ENCODE measurements at regions not wholly inside any gene's neighbourhood (a gene's known extent, or its start where the extent isn't known, plus 50 kb on each side); places are given as distances from the start of the nearest gene placed in this dataset.

DNA sequence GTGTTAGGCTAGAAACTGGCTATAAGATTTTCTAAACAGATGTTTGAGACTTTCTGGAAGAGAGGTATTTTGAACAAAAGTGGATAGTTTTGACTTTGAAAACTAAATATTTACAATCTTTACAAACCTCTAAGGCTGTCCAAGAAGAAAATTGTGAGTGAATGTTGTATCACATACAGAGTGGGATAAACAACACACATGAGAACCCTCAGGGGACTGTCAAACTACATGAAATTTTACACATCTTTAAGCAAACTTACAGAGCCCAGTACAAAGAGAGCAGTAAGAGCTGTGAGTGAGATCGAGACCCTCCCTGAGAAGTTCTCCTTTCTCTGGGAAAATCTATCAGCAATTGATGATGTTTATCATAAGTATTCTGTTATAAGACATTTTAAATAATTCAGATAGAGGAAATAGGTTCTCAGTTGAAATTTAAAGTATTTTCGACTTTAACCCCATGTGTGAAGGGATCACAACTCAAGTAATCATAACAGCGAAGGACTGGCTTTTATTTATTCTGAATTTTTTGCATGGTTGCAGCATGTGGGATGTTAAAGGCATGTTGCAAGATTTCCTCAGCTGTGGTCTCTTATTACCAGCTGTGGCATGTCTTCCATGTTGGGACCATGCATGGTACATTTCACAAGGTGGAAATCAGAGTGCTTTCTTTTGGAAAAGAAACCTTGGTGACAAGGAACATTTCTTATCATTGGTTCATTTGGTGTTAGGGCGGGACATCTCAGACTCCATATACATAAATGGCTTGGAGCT, 264.0 kb upstream of the PRICKLE1 start:
- DNase-seq, result no peak

DNA sequence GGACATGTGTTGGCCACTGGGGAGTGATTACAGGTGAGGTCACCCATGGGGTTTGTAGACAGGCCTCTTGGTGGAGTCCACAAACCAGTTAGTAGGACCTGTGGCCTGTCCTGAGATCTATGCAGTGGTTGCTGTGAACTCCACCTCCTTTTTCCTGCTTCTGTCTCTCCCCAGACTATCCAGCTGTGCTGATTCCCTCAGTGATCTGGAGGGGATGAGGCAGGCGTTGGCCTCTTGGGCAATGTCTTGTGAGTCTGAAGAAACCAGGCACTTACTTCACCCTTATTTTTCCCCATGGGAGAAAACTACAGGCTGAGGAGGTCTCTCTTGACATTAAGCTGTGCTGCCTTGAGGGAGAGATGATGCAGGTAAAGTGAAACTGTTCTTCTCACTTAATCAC, 257.2 kb upstream of the PRICKLE1 start:
- no peak for DNase-seq

DNA sequence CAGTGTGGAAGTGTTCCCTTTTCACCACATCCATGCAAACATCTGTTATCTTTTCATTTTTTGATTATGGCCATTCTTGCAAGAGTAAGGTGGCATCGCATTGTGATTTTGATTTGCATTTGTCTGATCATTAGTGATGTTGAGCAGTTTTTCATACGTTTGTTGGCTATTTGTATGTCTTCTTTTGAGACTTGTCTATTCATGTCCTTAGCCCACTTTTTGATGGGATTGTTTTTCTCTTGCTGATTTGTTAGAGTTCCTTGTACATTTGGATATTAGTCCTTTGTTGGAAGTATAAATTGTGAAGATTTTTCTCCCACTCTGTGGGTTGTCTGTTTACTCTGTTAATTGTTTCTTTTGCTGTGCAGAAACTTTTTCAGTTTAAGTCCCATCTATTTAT, 244.5 kb upstream of the PRICKLE1 start:
- DNase-seq, result no peak

DNA sequence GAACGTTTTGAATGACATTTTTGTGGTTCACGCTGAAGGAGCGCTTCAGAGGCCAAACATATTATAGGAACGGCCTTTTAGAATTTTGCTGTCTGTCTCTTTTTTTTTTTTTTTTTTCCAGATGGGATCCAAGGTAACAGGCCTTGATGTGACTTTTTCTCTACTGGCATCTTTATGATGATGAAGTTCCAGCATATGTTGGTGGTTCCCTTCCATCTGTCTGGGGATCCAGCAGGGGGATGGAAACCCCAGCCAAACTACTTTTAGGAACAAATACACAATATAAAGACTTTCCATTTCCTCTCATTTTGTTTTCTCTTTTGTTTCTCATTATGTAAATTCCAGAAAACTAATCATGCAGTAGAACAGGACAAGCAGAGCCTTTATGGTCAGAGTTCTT, 239.3 kb upstream of the PRICKLE1 start:
- DNase-seq, result no peak

DNA sequence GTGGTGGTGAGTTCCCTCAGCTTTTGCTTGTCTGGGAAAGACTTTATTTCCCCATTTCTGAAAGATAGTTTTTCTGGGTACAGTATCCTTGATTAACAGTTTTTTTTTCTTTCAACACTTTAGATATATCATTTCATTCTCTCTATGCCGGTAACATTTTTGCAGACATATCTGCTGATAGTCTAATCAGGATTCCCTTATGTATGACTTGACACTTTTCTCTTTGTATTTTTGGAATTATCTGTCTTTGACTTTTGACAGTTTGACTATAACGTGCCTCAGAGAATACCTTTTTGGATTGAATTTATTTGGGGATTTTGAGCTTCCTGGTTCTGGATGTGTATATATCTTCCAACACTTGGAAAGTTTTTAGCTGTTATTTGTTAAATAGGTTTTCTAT, 234.8 kb upstream of the PRICKLE1 start:
- DNase-seq, result no peak

DNA sequence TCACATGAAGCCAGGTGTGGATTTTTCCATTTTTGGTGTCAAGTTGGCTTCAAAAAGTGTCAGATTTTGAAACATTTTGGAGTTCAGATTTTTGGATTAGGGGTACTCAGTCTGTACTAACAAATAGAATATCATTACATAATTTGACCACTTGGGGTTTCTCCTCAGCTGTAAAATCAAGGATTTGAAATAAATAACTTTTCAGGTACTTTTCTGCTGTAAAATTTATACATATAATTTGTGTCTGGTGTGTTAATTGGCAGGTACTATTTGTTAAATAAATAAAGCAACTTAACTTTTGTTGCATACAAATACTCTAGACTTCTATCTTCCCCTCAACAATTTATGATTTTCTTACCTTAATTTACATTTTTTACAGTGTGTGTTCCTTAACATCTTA, 234.1 kb upstream of the PRICKLE1 start:
- no peak for DNase-seq

DNA sequence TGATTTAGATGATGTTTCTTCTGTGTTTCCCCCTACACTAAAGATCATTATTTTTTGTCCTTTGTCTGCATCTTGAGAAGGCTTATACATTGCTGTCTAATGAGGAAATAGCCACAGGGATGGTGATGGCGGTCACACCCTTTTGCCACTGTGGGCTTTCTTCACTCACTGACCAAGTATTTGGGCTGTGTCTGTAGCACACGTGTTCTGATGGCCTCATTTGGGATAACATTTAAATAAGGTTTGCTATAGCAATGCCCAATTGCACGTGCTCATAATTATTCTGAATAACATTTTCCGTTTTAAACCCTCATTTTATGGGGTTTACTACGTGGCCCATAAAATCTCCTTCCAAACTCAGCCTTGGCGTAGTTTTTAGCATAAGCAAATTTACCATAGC, 230.3 kb upstream of the PRICKLE1 start:
- DNase-seq, result no peak

DNA sequence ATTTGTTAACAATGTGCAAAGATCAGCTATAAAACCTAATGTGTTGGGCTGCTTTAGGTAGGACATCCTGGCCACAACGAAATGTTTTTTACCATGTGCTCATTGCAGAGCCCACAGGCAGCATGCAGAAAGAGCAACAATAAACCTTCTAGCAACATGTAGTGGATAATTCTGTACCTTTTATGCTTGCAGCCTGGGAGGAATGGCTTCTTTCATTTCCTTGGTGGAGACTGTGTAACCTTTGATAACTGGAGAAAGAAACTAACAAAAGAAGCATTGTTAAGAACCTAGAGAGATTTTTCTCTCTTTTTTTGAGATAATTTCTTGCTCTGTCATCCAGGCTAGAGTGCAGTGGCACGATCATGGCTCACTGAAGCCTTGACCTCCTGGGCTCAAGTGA, 225.5 kb upstream of the PRICKLE1 start:
- DNase-seq, result no peak

DNA sequence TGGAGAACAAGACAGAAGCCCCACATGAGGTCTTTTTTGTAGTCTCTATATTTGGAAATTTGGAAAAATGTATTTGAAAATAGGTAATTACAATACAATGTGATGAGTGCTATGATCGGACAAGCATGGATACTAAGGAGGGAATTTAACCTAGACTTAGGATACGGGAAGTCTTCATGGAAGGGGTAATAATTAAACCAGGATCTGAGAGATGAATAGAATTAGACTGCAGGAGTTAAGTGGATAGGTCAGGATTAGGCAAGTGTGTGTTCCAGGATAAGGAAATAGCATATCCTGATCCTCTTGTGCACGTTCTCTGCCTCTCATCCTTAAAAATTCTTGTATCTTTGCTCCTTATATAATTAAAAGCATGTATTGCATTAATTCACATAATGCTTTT, 223.3 kb upstream of the PRICKLE1 start:
- DNase-seq, result no peak

DNA sequence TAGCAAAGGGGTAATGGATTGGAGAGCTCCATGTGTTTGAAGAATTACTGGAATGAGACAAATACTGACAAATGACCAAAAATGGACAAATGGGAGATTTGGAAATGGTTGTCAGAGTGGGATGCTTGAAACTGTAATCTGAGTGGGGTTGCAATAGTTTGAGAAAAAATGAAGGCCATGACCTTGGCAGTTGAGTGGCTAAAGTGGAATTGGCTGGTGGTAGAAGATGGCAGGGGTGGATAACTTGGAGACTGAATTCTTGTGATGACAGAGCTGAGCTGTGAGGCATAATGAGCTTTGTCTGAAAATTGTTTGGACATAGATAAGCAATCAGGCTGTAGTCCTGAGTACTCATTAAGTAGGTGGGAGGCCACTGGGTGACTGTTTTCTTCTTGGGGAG, 222.5 kb upstream of the PRICKLE1 start:
- no peak for DNase-seq

DNA sequence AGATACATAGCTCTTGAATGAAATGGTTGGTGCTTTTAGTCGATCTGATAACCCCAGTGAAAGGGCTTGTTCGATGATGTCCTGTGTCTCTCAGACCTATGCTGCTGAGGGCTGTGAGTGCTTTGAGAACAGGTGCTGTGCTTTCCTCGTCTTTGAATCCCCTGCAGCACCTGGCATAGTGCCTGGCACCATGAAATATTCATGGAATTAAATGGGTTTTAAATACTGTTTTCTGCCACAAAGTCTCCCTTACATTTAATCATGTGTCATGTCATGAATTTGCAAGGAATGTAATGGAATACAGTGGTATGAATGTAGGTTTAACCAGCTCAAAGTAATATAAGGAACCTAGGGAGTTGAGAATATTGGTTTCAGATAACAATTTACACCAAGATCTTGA, 220.5 kb upstream of the PRICKLE1 start:
- DNase-seq, result peak; percentile 32

DNA sequence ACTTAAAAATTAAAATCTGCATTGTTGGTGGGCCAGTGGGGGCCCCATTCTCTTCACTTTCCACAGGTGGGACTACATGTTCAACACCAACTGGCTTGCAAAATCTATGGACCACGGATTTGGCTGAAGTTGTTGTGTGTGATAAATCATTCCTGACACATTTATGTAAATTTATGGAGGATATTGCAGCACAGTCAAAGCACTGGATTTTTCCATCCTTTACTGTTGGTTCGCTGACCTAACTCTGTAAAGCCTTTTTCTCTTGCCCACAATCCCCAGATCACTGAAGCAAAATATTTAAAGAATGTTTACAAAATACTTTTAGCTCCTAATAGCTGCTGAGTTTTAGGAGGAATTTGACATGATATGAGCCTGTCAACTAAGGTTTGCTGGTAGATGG, 219.7 kb upstream of the PRICKLE1 start:
- peak; percentile 89 for DNase-seq

DNA sequence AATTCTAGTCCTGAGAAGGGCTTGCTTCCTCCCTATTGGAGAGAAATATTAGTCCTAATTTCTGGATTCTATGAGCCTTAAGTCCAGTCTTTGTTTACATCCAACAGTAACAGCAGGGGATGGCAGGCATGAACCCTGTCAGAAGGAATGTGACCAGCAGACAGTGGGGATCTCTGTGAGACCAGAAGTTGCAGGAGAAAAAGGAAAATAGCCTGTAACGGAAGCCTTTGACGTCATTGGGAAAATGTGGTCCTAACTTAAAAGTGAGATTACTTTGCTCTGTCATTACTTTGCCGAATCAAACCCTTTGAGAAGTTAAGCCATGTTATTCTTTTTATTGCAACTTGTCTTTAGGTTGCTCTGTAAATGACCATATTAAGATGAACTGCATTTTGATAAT, 218.2 kb upstream of the PRICKLE1 start:
- DNase-seq, result no peak

DNA sequence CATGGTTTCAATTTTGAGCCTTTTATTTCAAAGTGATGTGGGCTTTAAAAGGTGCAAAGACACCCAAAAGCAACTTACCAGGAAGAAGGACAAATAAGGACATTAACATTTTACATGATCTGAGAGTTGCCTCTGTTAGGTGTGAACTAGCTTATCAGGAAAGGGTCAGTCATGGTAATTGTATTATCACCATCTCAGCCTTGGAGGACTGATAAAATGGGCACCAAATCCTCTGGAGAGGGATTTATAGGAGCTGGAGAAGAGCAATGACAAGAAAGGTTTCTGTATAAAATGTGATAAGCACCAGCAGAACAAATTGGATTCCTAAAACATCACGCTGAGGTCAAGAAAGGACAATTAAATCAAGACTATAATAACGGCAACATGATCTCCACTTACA, 217.7 kb upstream of the PRICKLE1 start:
- no peak for DNase-seq

DNA sequence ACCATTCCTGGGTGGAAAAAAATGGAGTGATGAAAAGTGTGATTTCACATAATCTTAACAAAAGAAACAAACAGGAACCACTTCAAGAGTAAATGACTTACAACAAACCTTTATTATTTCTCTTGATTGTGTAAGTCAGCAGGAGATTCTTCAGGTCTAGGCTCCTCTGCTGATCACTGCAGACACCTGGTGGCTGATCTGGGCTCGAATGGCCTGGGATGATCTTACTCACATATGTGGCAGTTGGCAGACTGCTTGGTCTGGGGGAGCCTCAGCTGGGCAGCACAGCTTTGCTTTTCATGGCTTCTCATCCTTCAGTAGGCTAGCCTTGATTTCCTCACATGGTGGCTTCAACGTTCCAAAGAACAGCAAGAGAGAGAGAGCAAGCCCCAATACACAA, 215.4 kb upstream of the PRICKLE1 start:
- no peak for DNase-seq

DNA sequence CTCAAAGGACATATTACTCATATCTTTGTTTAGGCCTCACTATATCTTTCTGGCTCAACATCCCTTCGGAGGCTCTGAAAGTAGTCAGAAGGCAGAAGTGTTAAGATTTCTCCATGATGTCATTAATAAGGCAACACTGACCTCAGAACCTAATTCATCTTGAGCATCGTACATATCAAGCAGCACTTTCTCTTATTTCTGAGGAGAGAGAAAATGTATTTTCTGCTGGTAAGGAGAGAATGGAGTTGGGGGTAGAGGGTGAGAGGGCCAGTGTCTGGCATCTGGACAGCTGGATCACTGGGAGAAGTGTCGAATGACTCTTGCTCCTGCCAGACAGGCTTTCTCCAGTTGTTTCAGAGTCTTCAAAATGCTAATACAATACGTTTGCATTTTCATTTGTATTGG, 213.2 kb upstream of the PRICKLE1 start:
- DNase-seq, result no peak

DNA sequence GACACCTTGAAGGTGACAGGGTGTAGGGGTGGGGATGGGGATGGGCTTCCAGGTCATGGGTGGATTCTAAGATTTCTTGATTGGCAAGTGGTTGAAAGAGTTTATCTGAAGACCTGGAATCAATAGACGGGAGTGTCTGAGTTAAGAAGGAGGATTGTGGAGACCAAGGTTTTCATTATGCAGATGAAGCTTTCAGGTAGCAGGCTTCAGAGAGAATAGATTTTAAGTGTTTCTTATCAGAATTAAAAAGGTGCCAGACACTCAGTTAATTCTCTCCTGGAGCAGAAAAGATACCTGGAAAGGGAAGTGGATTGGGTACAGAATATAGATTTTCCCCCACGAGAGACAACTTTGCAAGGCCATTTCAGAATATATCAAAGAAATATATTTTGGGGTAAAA, 211.7 kb upstream of the PRICKLE1 start:
- no peak for DNase-seq

DNA sequence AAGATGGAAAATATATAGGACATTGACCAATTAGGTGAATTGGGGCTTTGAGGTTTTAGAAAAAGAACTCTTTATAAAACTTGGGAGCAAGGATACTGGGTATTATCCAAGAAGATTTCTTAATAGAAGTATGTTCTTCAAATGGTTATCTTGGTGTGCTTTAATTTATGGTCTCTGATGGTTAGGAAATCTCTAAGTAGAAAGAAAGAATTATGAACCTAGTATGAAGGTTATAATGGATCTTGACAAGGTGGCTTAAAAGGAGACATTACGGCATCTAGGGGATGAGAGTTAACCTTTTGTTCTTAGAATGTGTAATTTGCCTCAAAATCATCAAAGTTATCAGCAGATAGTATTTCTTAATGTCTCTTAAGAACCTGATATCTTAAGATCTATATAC, 210.4 kb upstream of the PRICKLE1 start:
- no peak for DNase-seq

DNA sequence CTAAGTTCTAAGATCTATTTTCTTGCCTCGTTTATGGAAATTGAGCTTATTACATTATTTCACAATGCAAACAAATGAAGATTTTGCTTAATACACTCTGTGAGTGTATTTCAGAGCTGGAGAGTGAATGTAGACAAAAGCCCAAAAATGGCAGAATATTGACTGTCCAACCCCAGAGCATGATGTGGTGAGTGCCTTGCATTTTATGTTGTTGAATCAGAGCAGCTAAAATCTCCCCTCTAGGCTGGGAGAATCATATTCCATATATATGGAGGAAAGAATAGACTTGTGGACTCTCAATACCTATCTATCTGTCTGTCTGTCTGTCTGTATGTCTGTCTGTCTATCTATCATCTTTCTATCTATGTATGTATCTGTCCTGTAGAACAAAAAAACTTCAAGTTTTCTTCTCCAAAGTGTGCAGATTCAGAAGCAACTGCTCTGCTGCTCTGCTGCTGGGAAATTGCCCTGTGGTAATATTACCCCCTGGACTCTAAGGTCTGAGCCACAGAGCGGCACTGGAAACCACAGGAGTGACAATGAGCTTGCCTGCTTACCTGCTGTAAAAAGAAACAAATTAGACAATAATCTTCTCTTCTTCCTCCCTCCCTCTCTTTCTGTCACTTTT, 209.4 kb upstream of the PRICKLE1 start:
- peak; percentile 64 for DNase-seq

DNA sequence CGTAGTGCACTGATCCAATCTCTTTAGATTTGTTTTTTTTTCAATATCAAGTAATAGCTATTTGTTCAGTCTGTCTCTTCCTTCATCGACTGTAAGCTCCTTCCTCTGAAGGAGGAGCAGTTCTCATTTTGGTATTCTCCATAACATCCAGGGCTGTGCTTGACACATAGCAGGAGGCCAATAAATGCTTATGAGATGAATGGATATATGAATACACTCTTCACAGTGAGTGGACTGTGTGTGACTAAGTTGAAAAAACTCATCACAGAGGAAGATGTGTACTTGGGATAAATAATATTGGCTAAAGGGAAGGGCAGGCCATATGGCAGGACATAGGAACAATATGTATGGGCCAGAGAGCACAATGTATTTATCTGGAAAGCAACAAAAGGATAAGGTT, 205.3 kb upstream of the PRICKLE1 start:
- DNase-seq, result peak; percentile 24

DNA sequence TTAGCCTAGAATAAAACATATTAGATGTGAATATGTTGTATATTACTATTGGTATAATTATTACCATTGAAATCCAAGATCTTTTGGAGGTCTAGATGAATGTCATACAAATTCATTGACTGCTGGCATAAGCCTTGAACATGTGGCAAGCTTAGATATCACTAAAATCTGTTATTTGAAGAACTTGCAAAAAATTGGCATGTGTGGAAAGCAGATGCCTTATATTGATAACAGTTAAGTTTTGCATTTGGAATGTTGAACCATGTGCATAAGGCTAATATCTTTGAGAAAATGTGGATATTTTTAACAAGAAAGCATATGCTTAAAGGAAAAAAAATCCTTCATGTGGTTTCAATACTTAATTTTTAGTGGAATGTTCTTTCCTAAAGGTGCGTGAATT, 203.6 kb upstream of the PRICKLE1 start:
- no peak for DNase-seq

DNA sequence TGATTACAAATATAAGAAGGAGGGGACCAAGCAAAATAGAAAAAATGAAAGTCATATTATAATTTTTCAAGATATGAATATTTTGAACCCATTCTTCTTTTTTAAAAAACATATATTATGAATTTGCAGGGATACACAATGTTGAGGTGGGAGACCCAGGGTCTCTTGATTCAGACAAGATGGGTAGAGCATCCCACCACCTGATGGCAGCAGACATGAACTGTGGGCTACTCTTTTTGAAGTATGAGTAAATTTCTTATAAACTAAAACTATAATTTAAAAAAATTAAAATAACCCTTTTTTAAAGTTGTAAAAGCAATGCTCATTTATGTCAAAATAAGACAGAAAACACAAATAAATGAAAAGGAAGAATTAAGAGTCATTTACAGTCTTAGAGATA, 202.7 kb upstream of the PRICKLE1 start:
- no peak for DNase-seq

DNA sequence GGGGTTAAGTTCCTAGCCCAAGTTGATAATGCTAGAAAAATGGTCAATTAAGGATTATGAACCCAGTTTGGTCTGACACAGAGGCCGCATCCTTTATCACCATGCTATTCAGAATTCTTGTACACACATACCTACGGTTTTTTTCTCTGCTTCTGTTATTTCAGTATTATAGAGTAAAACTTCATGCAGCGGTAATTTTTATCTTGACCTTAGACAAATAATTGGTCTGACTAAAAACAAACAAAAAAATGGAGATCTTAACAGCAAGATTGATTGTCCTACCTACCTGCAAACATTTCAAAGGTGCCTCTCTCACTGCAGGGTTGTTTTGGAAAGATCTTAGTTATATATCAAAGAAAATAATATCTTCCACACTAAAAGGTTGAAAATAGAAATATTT, 201.9 kb upstream of the PRICKLE1 start:
- no peak for DNase-seq

DNA sequence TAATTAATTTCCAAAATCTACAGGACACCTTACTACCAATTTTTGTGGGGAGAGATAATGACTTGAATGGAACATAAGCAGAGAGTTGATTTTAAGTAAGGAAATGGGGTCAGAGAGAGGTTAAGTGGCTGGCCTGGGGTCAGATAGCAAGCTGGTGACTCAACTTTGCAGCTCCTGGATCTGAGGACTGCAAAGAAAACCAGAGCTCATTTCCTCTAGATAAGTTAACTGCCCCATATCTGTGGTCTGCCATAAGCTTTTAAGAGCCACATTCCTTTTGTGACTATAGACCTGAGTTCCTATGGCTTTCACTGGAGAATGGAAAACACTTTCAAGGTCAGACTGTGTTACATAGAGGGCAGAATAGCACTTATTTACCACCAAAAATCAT, 201.2 kb upstream of the PRICKLE1 start:
- DNase-seq, result peak; percentile 91
